ENCODE measurements at regions not wholly inside any gene's neighbourhood (a gene's known extent, or its start where the extent isn't known, plus 50 kb on each side); places are given as distances from the start of the nearest gene placed in this dataset.

- no peaks in the 10 kb centered on the region for H4K20me1 ChIP-seq (ENCODE audit: insufficient read depth)
- no peak overlapping the region for H3K4me3 ChIP-seq (ENCODE audit: low read depth in 2 of 2, low read length in 1 of 2)
- H2AFZ ChIP-seq (ENCODE audit: low read depth) = no peak overlapping the region
- no peaks in the 10 kb centered on the region for H3K9me2 ChIP-seq
- no peak for DNase-seq
- no peaks in the 10 kb centered on the region for H3F3A ChIP-seq (replicated peaks; ENCODE audit: insufficient read depth)
- H3K9me3 ChIP-seq = no peaks in the 10 kb centered on the region
- no peaks in the 10 kb centered on the region for H3K79me2 ChIP-seq (ENCODE audit: insufficient read depth)
- 0% methylated on average over 1 of the region's 1 CpG for WGBS (ENCODE audit: low lambda C conversion rate)
- POLR2A ChIA-PET = no interaction called here
- no peaks in the 10 kb centered on the region for H3K27me3 ChIP-seq (ENCODE audit: insufficient read depth)
- H3K27ac ChIP-seq (ENCODE audit: low read depth in 2 of 2, low read length in 1 of 2) = no peak overlapping the region
- H3K9ac ChIP-seq = no peak overlapping the region
- no peaks in the 10 kb centered on the region for H3K36me3 ChIP-seq (replicated peaks in 1 of 2; ENCODE audit: control insufficient read depth in 1 of 2, insufficient read depth in 2 of 2, low read length in 1 of 2)
- H3K4me2 ChIP-seq = no peak overlapping the region
- no peaks in the 10 kb centered on the region for H3K4me1 ChIP-seq (ENCODE audit: control insufficient read depth in 1 of 2, insufficient read depth in 2 of 2, low read depth in 1 of 2, low read length in 1 of 2)
- no peak for TF ChIP-seq ELF1 (IDR thresholded peaks at IDR 0.05)
- no peak for TF ChIP-seq EZH2phosphoT487 (IDR thresholded peaks at IDR 0.05; ENCODE audit: borderline replicate concordance, low read depth)
- TF ChIP-seq REST (IDR thresholded peaks at IDR 0.05; ENCODE audit: low read depth, low read length) = no peak
- TF ChIP-seq, protein P1, sequence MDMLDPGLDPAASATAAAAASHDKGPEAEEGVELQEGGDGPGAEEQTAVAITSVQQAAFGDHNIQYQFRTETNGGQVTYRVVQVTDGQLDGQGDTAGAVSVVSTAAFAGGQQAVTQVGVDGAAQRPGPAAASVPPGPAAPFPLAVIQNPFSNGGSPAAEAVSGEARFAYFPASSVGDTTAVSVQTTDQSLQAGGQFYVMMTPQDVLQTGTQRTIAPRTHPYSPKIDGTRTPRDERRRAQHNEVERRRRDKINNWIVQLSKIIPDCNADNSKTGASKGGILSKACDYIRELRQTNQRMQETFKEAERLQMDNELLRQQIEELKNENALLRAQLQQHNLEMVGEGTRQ (IDR thresholded peaks at IDR 0.05; ENCODE audit: borderline replicate concordance, low read depth, low read length) = no peak
- TF ChIP-seq FOSL2 (IDR thresholded peaks at IDR 0.05; ENCODE audit: borderline replicate concordance, low read depth) = no peak
- TF ChIP-seq, protein P2, sequence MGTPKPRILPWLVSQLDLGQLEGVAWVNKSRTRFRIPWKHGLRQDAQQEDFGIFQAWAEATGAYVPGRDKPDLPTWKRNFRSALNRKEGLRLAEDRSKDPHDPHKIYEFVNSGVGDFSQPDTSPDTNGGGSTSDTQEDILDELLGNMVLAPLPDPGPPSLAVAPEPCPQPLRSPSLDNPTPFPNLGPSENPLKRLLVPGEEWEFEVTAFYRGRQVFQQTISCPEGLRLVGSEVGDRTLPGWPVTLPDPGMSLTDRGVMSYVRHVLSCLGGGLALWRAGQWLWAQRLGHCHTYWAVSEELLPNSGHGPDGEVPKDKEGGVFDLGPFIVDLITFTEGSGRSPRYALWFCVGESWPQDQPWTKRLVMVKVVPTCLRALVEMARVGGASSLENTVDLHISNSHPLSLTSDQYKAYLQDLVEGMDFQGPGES (IDR thresholded peaks at IDR 0.05; ENCODE audit: low read depth, low read length) = no peak
- no peak for TF ChIP-seq JUND (IDR thresholded peaks at IDR 0.05)
- no peak for TF ChIP-seq MEF2A (IDR thresholded peaks at IDR 0.05; ENCODE audit: borderline replicate concordance, low read depth)
- TF ChIP-seq RCOR1 (IDR thresholded peaks at IDR 0.05; ENCODE audit: low read length) = no peak
- no peak for TF ChIP-seq POLR2AphosphoS5 (IDR thresholded peaks at IDR 0.05; ENCODE audit: low read depth, low read length)
- TF ChIP-seq, protein P3, sequence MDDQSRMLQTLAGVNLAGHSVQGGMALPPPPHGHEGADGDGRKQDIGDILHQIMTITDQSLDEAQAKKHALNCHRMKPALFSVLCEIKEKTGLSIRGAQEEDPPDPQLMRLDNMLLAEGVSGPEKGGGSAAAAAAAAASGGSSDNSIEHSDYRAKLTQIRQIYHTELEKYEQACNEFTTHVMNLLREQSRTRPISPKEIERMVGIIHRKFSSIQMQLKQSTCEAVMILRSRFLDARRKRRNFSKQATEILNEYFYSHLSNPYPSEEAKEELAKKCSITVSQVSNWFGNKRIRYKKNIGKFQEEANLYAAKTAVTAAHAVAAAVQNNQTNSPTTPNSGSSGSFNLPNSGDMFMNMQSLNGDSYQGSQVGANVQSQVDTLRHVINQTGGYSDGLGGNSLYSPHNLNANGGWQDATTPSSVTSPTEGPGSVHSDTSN (IDR thresholded peaks at IDR 0.05) = no peak
- CTCF ChIA-PET = no interaction called here
Measured at GRCh38 chr20:11832397-11832796, 85.3 kb upstream of the BTBD3 start.

GRCh38 chr20:11832851-11833250, 84.8 kb upstream of the BTBD3 start:
- ChIA-PET CTCF (no interaction called here), POLR2A (no interaction called here)
- Histone ChIP-seq H3K9me2 (no peaks in the 10 kb centered on the region), H3K4me3 (ENCODE audit: low read depth in 2 of 2, low read length in 1 of 2) (no peak overlapping the region), H3K36me3 (replicated peaks in 1 of 2; ENCODE audit: control insufficient read depth in 1 of 2, insufficient read depth in 2 of 2, low read length in 1 of 2) (no peaks in the 10 kb centered on the region), H2AFZ (ENCODE audit: low read depth) (no peak overlapping the region), H3K4me2 (no peak overlapping the region), H3K27ac (ENCODE audit: low read depth in 2 of 2, low read length in 1 of 2) (no peak overlapping the region), H3K9ac (no peak overlapping the region), H3K9me3 (no peaks in the 10 kb centered on the region), H3K79me2 (ENCODE audit: insufficient read depth) (no peaks in the 10 kb centered on the region), H3K4me1 (ENCODE audit: control insufficient read depth in 1 of 2, insufficient read depth in 2 of 2, low read depth in 1 of 2, low read length in 1 of 2) (no peaks in the 10 kb centered on the region), H4K20me1 (ENCODE audit: insufficient read depth) (no peaks in the 10 kb centered on the region), H3K27me3 (ENCODE audit: insufficient read depth) (no peaks in the 10 kb centered on the region), H3F3A (replicated peaks; ENCODE audit: insufficient read depth) (no peaks in the 10 kb centered on the region)
- DNase-seq = no peak
- WGBS (ENCODE audit: low lambda C conversion rate) = 0% methylated on average over 1 of the region's 1 CpG
- TF ChIP-seq TCF12 (IDR thresholded peaks at IDR 0.05) (no peak), RCOR1 (IDR thresholded peaks at IDR 0.05; ENCODE audit: low read length) (no peak), MEF2A (IDR thresholded peaks at IDR 0.05; ENCODE audit: borderline replicate concordance, low read depth) (no peak), MXI1 (IDR thresholded peaks at IDR 0.05; ENCODE audit: low read depth, low read length) (no peak), GABPA (IDR thresholded peaks at IDR 0.05; ENCODE audit: low read depth) (no peak), ELF1 (IDR thresholded peaks at IDR 0.05) (no peak), EZH2phosphoT487 (IDR thresholded peaks at IDR 0.05; ENCODE audit: borderline replicate concordance, low read depth) (no peak), CHD2 (IDR thresholded peaks at IDR 0.05; ENCODE audit: low read length, partially characterized antibody) (no peak), RXRA (IDR thresholded peaks at IDR 0.05; ENCODE audit: borderline replicate concordance, low read depth) (no peak), TAF1 (IDR thresholded peaks at IDR 0.05; ENCODE audit: borderline replicate concordance, low read depth, low read length) (no peak), GATA2 (CRISPR knock-in tag; IDR thresholded peaks at IDR 0.05) (no peak)
- TF ChIP-seq, protein P3 (IDR thresholded peaks at IDR 0.05) = no peak
- TF ChIP-seq, protein P1 (IDR thresholded peaks at IDR 0.05; ENCODE audit: borderline replicate concordance, low read depth, low read length) = no peak
